CD4-positive, alpha-beta T cell treated with Interleukin-10 for 1 hour (primary cell): ENCODE measurements at regions not wholly inside any gene's neighbourhood (a gene's known extent, or its start where the extent isn't known, plus 50 kb on each side); places are given as distances from the start of the nearest gene placed in this dataset.
"Not testable (repeated sequence)": the region's sequence is repeated elsewhere in the genome, so short reads cannot be mapped to it uniquely, and the experiment has no call there.

Source experiments
- DNase-seq: peaks from one replicate; pipeline ENCODE4 v3.0.0-alpha.2; 2020

DNA sequence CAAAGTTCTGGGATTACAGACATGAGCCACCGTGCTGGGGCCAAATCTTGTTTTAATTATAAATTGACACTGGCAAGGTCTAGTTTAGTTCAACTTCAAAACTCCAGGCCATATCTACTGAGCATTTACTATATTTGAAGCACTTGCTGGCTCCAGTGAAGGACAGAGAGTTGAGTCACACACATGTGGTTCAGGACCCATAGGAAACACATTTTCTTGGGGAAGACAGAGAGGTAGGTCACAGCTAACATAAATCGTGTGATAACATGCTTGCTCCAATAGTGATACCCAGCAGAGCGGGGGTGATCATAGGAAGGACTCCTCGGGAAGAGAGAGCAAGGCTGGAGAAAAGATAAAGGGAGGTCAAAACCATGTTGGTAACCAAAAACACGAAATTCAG lies 170.6 kb upstream of the TSC22D1 start:
- DNase-seq, result no peak

- DNase-seq, result no peak
Measured at GRCh38 chr13:44744880-44745633, 168.9 kb upstream of the TSC22D1 start.

GRCh38 chr13:44739539-44739938 lies 163.4 kb upstream of the TSC22D1 start:
- no peak for DNase-seq

GRCh38 chr13:44739120-44739519 lies 163.0 kb upstream of the TSC22D1 start:
- DNase-seq, result no peak

GRCh38 chr13:44738463-44738862 lies 162.3 kb upstream of the TSC22D1 start:
- no peak for DNase-seq

DNA sequence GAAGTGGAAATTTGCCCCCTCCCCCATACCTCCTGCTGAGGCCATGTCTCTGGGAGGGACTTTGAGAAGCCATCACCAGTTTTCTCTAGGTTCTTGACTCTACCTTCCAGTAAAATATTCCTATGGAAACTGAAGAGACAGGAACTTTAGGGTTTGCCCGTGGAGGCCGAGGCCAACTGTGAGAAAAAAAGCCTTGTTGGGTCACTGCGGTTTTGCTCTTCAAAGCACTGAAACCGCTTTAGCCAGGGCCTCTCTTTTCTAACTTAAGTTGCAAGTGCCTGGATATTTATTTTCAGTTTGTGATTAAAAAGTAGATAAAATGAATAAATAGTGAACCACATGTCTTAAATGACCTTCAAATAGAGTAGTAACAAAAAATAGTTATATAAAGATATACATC lies 159.7 kb upstream of the TSC22D1 start:
- no peak for DNase-seq

DNA sequence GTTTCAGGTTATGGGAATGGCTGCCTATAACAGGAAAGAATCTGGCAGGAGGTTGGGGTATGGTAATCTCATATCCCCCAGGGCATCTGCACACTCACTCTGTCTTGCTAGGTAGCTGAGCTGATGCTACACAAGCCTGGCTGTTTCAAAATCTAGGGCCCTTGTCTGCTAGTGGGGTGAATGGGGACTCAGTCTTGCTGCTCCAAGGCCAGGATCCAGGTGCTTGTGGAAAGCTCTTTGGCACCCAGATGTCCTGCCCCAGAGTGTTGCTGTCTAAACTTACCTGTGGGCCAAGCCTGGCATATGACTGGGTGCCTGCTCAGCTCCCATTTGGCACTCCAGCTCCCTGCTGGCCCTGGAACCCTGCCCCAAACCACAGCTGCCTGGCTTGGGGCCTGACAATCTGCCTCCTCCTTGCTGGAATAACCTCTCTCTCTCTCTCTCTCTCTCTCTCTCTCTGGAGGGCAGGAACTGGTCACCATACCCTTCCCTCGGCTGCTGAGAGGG lies 158.1 kb upstream of the TSC22D1 start:
- no peak for DNase-seq

- no peak for DNase-seq
Measured at GRCh38 chr13:44732503-44733098, 156.5 kb upstream of the TSC22D1 start.

DNA sequence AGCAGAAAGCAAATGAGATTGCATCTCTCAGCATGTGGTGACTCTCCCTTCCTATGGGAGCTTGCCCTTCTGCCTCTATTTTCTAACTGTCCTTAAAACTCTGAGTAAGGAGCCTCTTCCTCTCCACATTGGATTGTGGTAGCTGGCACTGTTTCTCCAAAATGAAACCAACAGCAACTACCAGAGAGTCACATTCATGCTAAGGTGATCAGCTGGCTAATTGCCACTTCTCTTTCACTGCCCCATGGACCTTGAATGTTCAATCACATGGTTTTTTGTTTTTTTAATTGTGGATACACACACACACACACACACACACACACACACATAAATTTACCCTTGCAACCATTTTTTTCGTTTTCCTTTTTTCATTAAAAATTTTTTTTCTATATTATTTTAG lies 154.7 kb upstream of the TSC22D1 start:
- DNase-seq, result no peak

DNA sequence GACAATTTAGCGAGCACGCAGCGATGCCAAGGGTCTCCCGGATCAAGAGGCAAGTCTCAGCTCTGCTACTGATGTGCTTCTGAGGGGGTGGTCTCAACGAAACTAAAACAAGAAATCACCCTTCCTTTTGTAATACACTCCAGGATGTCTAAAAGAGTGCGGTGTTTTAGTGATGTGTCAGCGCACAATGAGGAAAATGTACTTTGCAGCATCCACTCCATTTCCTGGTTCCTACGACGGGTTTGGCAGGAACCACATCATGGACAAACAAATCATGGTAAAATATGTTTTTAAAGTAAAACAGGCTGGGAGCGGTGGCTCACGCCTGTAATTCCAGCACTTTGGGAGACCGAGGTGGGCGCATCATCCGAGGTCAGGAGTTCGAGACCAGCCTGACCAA lies 154.0 kb upstream of the TSC22D1 start:
- DNase-seq, result no peak

GRCh38 chr13:44727591-44727990 lies 151.5 kb upstream of the TSC22D1 start:
- not testable (repeated sequence) for DNase-seq

GRCh38 chr13:44726778-44727177 lies 150.6 kb upstream of the TSC22D1 start:
- DNase-seq, result no peak

GRCh38 chr13:44726214-44726613 lies 150.1 kb upstream of the TSC22D1 start:
- no peak for DNase-seq

- DNase-seq, result no peak
Measured at GRCh38 chr13:44719857-44720671, 143.9 kb upstream of the TSC22D1 start.

DNA sequence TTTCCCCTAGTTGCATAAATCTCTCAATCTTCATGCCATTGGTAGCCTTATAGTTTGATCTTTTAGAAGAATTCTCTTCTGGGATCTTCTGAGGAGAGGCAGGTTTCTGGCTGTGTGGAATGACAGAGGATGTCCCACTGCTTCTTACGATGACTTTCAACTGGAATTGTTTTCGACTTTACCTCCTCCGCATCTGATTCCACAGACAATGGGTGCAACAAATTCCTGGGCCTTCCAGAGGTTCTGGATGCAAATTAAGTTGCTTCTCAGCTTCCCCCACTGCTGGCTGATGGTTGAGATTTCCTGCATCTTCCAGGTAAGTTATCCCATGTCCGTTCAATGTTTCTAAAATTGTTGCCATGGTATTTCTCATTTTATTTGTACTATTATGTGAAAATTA lies 142.3 kb upstream of the TSC22D1 start:
- DNase-seq, result no peak

DNA sequence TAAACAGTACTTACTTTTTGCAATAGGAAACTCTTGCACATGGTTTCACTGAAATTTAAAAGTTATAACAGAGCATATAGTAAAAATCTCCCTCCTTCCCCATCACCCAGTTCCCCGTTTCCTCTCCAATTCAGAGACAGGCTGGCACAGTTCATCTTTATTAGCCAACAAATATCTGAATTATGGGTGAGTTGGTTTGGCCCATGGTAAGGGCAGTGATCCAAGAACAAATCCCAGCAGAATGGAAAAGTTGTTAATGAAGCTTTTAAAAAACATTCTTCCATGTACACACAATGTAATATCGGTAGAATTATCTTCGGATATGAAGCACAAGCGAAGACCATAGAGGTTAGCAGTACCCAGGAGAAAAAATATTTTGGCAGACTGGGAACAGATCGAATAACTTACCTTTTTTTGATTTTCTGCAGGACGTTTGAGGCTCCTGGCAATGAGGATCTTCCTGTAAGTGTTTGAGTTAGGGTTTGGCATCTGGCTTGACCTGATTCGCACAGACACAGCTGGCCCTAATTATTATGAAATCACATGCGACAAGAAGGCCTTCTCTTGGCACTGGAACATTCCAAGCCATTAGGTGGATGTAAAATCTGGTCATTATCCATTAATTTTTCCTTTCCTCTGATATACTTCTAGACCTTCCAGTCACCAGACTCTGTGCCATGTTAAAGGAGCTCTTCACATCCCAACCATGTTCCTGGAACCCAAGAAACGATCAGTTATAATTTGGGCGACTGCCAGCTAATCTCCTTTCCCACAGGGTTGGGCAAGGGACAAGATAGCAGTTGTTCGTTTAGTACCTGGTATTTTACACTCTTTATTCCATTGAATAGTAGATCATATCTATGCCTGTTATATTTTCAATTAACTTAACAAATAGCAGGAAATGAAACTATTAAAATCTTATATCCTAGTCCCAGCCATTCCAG lies 139.4 kb upstream of the TSC22D1 start:
- no peak for DNase-seq

DNA sequence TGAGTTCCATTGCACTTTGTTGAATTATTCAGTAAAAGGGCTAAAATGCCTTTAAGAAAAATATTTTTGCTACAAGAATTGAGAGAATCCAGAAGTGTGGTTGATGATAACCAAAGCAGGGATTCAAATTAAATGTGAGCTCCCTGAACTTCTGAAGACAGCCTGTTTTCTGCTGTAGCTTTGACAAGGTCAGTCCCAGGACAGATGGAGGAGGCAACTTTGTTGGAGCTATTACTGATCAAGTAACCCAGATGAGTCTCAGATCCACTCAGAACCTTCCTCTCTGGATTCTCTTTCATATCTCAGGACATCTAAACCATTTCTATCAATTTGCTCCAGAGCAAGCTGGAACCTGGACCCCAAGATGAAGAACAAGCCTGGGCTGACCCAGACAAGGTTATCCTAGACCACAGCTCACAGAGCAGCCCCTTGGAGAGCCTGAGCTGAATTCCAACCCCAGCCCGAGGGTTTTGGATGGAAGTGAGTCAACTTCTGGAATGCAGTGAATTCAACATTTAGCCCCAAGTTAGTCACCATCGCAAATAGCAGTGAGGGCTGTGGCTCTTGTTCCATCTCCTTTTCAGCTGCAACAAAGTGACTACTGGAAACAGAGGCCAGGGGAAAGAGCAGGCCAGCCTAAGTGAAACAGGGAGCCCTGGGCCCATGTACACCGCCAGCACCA lies 137.8 kb upstream of the TSC22D1 start:
- no peak for DNase-seq

DNA sequence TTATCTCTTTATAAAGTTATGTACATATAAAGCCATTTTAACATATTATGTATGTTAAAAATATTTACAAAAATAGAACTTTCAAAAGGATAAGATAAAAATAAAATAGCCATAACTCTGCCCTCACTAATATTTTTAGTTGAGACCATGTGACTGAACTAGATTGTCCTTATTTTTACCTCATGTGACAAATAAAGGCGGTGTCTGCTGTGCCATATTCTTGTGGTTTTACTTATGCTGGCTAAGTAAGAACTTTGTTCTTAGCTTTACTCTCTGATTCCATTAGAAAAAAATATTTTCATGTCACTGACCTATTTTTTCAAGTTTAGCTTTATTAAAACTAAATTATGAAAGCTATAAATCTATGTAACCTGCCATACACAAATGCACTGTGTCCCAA lies 135.6 kb upstream of the TSC22D1 start:
- DNase-seq, result no peak

DNA sequence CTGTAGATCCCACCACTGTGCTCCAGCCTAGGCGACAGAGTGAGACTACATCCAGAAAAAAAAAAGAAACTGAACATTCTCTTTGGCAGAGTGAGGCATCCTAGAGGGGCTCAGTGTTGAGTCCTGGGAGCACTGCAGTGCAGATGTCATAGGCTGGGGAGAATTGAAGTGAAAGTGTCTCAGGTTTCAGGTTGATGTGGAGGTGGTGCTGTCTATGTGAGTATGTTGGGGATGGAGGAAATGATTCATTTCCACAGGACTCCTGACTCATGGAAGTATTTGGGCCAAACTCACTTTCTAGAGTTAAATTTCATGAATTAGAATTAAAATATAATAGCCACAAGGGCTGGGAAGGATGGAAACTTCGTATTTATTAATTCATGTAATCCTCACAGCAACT lies 134.4 kb upstream of the TSC22D1 start:
- DNase-seq, result no peak

DNA sequence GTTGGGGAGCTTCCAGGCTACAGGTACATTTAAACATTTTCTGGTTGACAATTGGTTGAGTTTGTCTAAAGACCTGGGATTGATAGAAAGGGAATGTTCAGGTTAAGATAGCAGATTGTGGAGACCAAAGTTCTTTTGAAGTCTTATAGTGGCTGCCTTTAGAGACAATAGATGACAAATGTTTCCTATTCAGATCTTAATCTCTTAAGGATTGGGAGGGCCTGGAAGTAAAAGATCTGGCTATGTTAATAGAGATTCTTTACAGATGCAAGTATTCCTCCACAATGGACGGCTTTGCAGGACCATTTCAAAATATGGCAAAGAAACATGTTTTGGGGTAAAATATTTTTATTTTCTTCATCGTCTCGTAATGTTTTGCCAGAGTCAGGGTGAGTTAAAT lies 128.7 kb upstream of the TSC22D1 start:
- not testable (repeated sequence) for DNase-seq

DNA sequence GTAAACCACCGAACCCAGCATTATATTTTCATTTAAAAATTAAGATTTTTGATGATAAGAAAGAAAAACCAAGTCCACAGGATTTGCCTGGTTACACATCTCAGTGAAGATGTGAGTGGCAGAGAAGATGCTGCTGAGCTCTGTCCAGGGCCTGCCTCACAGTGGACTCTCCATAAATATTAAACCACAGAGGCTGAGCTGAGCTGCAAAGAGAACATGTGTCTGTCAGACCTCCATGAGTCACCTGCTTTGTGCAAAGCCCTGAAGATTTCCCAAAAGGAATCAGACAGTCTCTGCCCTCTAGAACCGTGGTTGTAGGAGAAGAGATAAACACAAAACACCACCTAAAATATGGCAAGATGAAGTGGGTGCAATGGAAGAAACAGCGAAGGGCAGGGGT lies 127.2 kb upstream of the TSC22D1 start:
- DNase-seq, result no peak

GRCh38 chr13:44698066-44698465 lies 121.9 kb upstream of the TSC22D1 start:
- no peak for DNase-seq
